ENCODE measurements at regions not wholly inside any gene's neighbourhood (a gene's known extent, or its start where the extent isn't known, plus 50 kb on each side); places are given as distances from the start of the nearest gene placed in this dataset.

- ATAC-seq (ENCODE audit: insufficient number of reproducible peaks, low FRiP score, low read depth) (no peak), DNase-seq (ENCODE audit: low spot score) (no peak)
- no peaks in the 10 kb centered on the region for H3K9me3 ChIP-seq
- H3K4me3 ChIP-seq: no peak overlapping the region
- no peak overlapping the region for H3K27ac ChIP-seq
- no peaks in the 10 kb centered on the region for H3K36me3 ChIP-seq
- no peak for TF ChIP-seq CTCF (IDR thresholded peaks at IDR 0.05)
- no peaks in the 10 kb centered on the region for H3K4me1 ChIP-seq (ENCODE audit: control insufficient read depth in 1 of 2, low read depth in 2 of 2)
- H3K27me3 ChIP-seq (replicated peaks; ENCODE audit: insufficient read depth): no peaks in the 10 kb centered on the region
Observed at GRCh38 chr3:162538491-162538890, 1041.9 kb downstream of the OTOL1 start.

- Histone ChIP-seq H3K4me3 (no peak overlapping the region), H3K27ac (no peak overlapping the region), H3K4me1 (ENCODE audit: control insufficient read depth in 1 of 2, low read depth in 2 of 2) (no peaks in the 10 kb centered on the region), H3K36me3 (no peaks in the 10 kb centered on the region), H3K27me3 (replicated peaks; ENCODE audit: insufficient read depth) (no peaks in the 10 kb centered on the region), H3K9me3 (no peaks in the 10 kb centered on the region)
- no peak for TF ChIP-seq CTCF (IDR thresholded peaks at IDR 0.05)
- ATAC-seq (ENCODE audit: insufficient number of reproducible peaks, low FRiP score, low read depth): no peak
- DNase-seq (ENCODE audit: low spot score): no peak
Observed at GRCh38 chr3:162538906-162539305, 1042.3 kb downstream of the OTOL1 start.

GRCh38 chr3:162540421-162540820 is 1043.8 kb downstream of the OTOL1 start:
- no peak overlapping the region for H3K27ac ChIP-seq
- ATAC-seq (ENCODE audit: insufficient number of reproducible peaks, low FRiP score, low read depth): no peak
- no peaks in the 10 kb centered on the region for H3K27me3 ChIP-seq (replicated peaks; ENCODE audit: insufficient read depth)
- no peak for DNase-seq (ENCODE audit: low spot score)
- H3K36me3 ChIP-seq: no peaks in the 10 kb centered on the region
- no peak overlapping the region for H3K4me3 ChIP-seq
- TF ChIP-seq CTCF (IDR thresholded peaks at IDR 0.05): no peak
- no peaks in the 10 kb centered on the region for H3K4me1 ChIP-seq (ENCODE audit: control insufficient read depth in 1 of 2, low read depth in 2 of 2)
- H3K9me3 ChIP-seq: no peaks in the 10 kb centered on the region

- H3K4me3 ChIP-seq: no peak overlapping the region
- no peaks in the 10 kb centered on the region for H3K27me3 ChIP-seq (replicated peaks; ENCODE audit: insufficient read depth)
- no peaks in the 10 kb centered on the region for H3K9me3 ChIP-seq
- ATAC-seq (ENCODE audit: insufficient number of reproducible peaks, low FRiP score, low read depth): no peak
- no peak overlapping the region for H3K27ac ChIP-seq
- no peaks in the 10 kb centered on the region for H3K4me1 ChIP-seq (ENCODE audit: control insufficient read depth in 1 of 2, low read depth in 2 of 2)
- DNase-seq (ENCODE audit: low spot score): no peak
- TF ChIP-seq CTCF (IDR thresholded peaks at IDR 0.05): no peak
- no peaks in the 10 kb centered on the region for H3K36me3 ChIP-seq
Observed at GRCh38 chr3:162541923-162542322, 1045.3 kb downstream of the OTOL1 start.

GRCh38 chr3:162544246-162544645 is 1047.6 kb downstream of the OTOL1 start:
- Histone ChIP-seq H3K4me1 (ENCODE audit: control insufficient read depth in 1 of 2, low read depth in 2 of 2) (no peaks in the 10 kb centered on the region), H3K27ac (no peak overlapping the region), H3K9me3 (no peaks in the 10 kb centered on the region), H3K36me3 (no peaks in the 10 kb centered on the region), H3K27me3 (replicated peaks; ENCODE audit: insufficient read depth) (no peaks in the 10 kb centered on the region), H3K4me3 (no peak overlapping the region)
- ATAC-seq (ENCODE audit: insufficient number of reproducible peaks, low FRiP score, low read depth) (no peak), DNase-seq (ENCODE audit: low spot score) (no peak)
- TF ChIP-seq CTCF (IDR thresholded peaks at IDR 0.05): no peak

Measured in thoracic aorta (tissue), 2 donors.